Esophagus mucosa (tissue), 1 donor: ENCODE measurements at regions not wholly inside any gene's neighbourhood (a gene's known extent, or its start where the extent isn't known, plus 50 kb on each side); places are given as distances from the start of the nearest gene placed in this dataset.
"Not testable (repeated sequence)": the region's sequence is repeated elsewhere in the genome, so short reads cannot be mapped to it uniquely, and the experiment has no call there.

ENCODE experiments used
- ATAC-seq: fragments of 200-7000 bp; cut with Tn5 transposase; one replicate; pipeline ENCODE4 v1.9.1; 2020
- donor health status: DM: yes; HTN: yes; CAD: no.

- no peak for ATAC-seq
Observed at GRCh38 chr2:125371867-125372266, 1284.1 kb upstream of the GYPC start.

GRCh38 chr2:125373293-125373692, 1282.7 kb upstream of the GYPC start:
- no peak for ATAC-seq

GRCh38 chr2:125386074-125386473, 1269.9 kb upstream of the GYPC start:
- ATAC-seq, result no peak

- no peak for ATAC-seq
Observed at GRCh38 chr2:125397535-125398251, 1258.3 kb upstream of the GYPC start.

GRCh38 chr2:125398738-125399524, 1257.0 kb upstream of the GYPC start:
- no peak for ATAC-seq

GRCh38 chr2:125405816-125406215, 1250.1 kb upstream of the GYPC start:
- ATAC-seq, result no peak

- no peak for ATAC-seq
Observed at GRCh38 chr2:125408874-125409538, 1247.0 kb upstream of the GYPC start.

- no peak for ATAC-seq
Observed at GRCh38 chr2:125418483-125418882, 1237.5 kb upstream of the GYPC start.

GRCh38 chr2:125422198-125422770, 1233.7 kb upstream of the GYPC start:
- not testable (repeated sequence) for ATAC-seq

- no peak for ATAC-seq
Observed at GRCh38 chr2:125424266-125424785, 1231.6 kb upstream of the GYPC start.

- no peak for ATAC-seq
Observed at GRCh38 chr2:125427721-125428315, 1228.1 kb upstream of the GYPC start.

GRCh38 chr2:125444106-125444505, 1211.9 kb upstream of the GYPC start:
- ATAC-seq, result no peak

GRCh38 chr2:125445495-125445894, 1210.5 kb upstream of the GYPC start:
- no peak for ATAC-seq

GRCh38 chr2:125450092-125450491, 1205.9 kb upstream of the GYPC start:
- no peak for ATAC-seq

- no peak for ATAC-seq
Observed at GRCh38 chr2:125455110-125455509, 1200.8 kb upstream of the GYPC start.

GRCh38 chr2:125456693-125457363, 1199.1 kb upstream of the GYPC start:
- ATAC-seq, result no peak

GRCh38 chr2:125471963-125472362, 1184.0 kb upstream of the GYPC start:
- no peak for ATAC-seq

- ATAC-seq, result no peak
Observed at GRCh38 chr2:125479143-125479636, 1176.8 kb upstream of the GYPC start.

- ATAC-seq, result no peak
Observed at GRCh38 chr2:125490308-125490707, 1165.7 kb upstream of the GYPC start.

- no peak for ATAC-seq
Observed at GRCh38 chr2:125491663-125492062, 1164.3 kb upstream of the GYPC start.

GRCh38 chr2:125512313-125512712, 1143.6 kb upstream of the GYPC start:
- no peak for ATAC-seq
